ENCODE measurements at regions not wholly inside any gene's neighbourhood (a gene's known extent, or its start where the extent isn't known, plus 50 kb on each side); places are given as distances from the start of the nearest gene placed in this dataset.

DNA sequence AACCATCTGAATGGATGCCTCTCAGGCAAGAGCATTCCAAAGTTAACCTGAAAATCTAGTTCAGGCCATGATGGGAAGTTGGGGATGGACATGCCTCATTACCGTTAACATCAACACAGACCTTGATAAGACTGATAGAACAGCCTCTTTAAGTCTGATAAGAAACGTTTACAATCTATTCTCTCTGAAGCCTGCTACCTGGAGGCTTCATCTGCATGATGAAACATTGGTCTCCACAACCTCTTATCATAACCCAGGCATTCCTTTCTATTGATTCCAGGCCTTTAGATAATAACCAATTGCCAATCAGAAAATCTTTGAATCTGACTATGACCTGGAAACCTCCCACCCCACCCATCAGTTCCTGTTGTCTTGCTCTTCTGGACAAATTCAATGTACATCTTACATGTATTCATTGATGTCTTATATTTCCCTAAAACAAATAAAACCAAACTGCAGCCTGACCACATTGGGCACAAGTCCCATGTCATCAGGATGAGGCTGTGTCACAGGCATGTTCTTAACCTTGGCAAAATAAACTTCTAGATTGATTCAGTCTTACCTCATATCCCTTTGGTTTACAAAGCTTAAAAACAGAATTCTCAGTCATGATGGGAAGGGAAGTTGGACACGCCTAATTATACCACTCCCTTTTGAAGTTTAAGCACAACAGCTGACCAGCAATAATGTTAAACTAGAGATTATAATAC is 843.8 kb upstream of the SPRY2 start:
- no peak for TF ChIP-seq RCOR1 (IDR thresholded peaks at IDR 0.05; ENCODE audit: insufficient replicate concordance, low read length)
- TF ChIP-seq, protein P1, sequence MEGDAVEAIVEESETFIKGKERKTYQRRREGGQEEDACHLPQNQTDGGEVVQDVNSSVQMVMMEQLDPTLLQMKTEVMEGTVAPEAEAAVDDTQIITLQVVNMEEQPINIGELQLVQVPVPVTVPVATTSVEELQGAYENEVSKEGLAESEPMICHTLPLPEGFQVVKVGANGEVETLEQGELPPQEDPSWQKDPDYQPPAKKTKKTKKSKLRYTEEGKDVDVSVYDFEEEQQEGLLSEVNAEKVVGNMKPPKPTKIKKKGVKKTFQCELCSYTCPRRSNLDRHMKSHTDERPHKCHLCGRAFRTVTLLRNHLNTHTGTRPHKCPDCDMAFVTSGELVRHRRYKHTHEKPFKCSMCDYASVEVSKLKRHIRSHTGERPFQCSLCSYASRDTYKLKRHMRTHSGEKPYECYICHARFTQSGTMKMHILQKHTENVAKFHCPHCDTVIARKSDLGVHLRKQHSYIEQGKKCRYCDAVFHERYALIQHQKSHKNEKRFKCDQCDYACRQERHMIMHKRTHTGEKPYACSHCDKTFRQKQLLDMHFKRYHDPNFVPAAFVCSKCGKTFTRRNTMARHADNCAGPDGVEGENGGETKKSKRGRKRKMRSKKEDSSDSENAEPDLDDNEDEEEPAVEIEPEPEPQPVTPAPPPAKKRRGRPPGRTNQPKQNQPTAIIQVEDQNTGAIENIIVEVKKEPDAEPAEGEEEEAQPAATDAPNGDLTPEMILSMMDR (conservative IDR thresholded peaks at IDR 0.05; ENCODE audit: low read depth, low read length): no peak
- TF ChIP-seq POLR2A (IDR thresholded peaks at IDR 0.05; ENCODE audit: low read depth, low read length): no peak
- no peak for TF ChIP-seq MAZ (IDR thresholded peaks at IDR 0.05; ENCODE audit: borderline replicate concordance, low read depth, low read length)

Data from IMR-90 (cell line).